ENCODE measurements at regions not wholly inside any gene's neighbourhood (a gene's known extent, or its start where the extent isn't known, plus 50 kb on each side); places are given as distances from the start of the nearest gene placed in this dataset.

GRCh38 chr21:36640174-36640720, 58.7 kb upstream of the SIM2 start:
- intact Hi-C loops (cut with micrococcal nuclease; ENCODE audit: unreplicated experiment) = no loop called here
- in situ Hi-C loops (cut with HindIII; ENCODE audit: extremely low pct_ligation_motif_present, low pct_unique_long_range_greater_than_20kb) = no loop called here
- Histone ChIP-seq H3K79me2 (ENCODE audit: insufficient read depth, low read length) (no peaks in the 10 kb centered on the region), H3K4me3 (replicated peaks in 1 of 3; ENCODE audit: insufficient read depth in 1 of 3, low read depth in 2 of 3, low read length in 3 of 3) (no peak overlapping the region), H3K4me1 (ENCODE audit: insufficient read depth, low read length) (no peaks in the 10 kb centered on the region), H3K4me2 (ENCODE audit: low read depth, low read length) (no peak overlapping the region), H3K9ac (ENCODE audit: insufficient read depth, low read depth, low read length) (no peak overlapping the region), H3K27me3 (ENCODE audit: control insufficient read depth in 1 of 2, insufficient read depth in 2 of 2, low read length in 2 of 2) (0 out of 5 replicates have a peak, but pooled peaks cover 0 to 8% of the 10 kb centered on the region in 2 experiments), H3K27ac (ENCODE audit: extremely low read length, insufficient read depth, low read length) (no peak overlapping the region), H4K20me1 (ENCODE audit: insufficient read depth, low read length) (no peaks in the 10 kb centered on the region), H2AFZ (ENCODE audit: low read length) (no peak overlapping the region), H3K36me3 (replicated peaks in 1 of 2; ENCODE audit: control insufficient read depth in 1 of 2, insufficient read depth in 2 of 2, low read length in 2 of 2) (no peaks in the 10 kb centered on the region), H3K9me3 (ENCODE audit: low read length) (no peaks in the 10 kb centered on the region)
- ATAC-seq (no peak), DNase-seq (ENCODE audit: low spot score) (no peak), FAIRE-seq (no peak)
- ChIA-PET CTCF (ENCODE audit: low intra/inter-chr PET ratio, low total read pairs) (no interaction called here), POLR2A (no interaction called here)
- TF ChIP-seq ZFP41 (CRISPR knock-in tag; IDR thresholded peaks at IDR 0.05; ENCODE audit: borderline replicate concordance) = no peak
- no peak for TF ChIP-seq IRX3 (CRISPR knock-in tag; IDR thresholded peaks at IDR 0.05; ENCODE audit: borderline replicate concordance, low read depth)
- TF ChIP-seq ZNF564 (CRISPR knock-in tag; IDR thresholded peaks at IDR 0.05) = no peak
- TF ChIP-seq MYNN (CRISPR knock-in tag; IDR thresholded peaks at IDR 0.05; ENCODE audit: low read depth) = no peak
- no peak for TF ChIP-seq ZNF678 (CRISPR knock-in tag; IDR thresholded peaks at IDR 0.05)
- no peak for TF ChIP-seq REL (CRISPR knock-in tag; conservative IDR thresholded peaks at IDR 0.05)
- no peak for TF ChIP-seq ZNF567 (CRISPR knock-in tag; IDR thresholded peaks at IDR 0.05; ENCODE audit: borderline replicate concordance)
- TF ChIP-seq POLR2AphosphoS5 (IDR thresholded peaks at IDR 0.05; ENCODE audit: low read depth, low read length) = no peak
- no peak for TF ChIP-seq SP2 (CRISPR knock-in tag; IDR thresholded peaks at IDR 0.05)
- no peak for TF ChIP-seq ZNF616 (CRISPR knock-in tag; IDR thresholded peaks at IDR 0.05; ENCODE audit: low read depth)
- TF ChIP-seq RBM22 (optimal IDR thresholded peaks at IDR 0.05; ENCODE audit: low read length) = no peak
- TF ChIP-seq ZNF720 (CRISPR knock-in tag; IDR thresholded peaks at IDR 0.05) = no peak
- TF ChIP-seq RCOR2 (CRISPR knock-in tag; IDR thresholded peaks at IDR 0.05) = no peak
- TF ChIP-seq, protein P1, sequence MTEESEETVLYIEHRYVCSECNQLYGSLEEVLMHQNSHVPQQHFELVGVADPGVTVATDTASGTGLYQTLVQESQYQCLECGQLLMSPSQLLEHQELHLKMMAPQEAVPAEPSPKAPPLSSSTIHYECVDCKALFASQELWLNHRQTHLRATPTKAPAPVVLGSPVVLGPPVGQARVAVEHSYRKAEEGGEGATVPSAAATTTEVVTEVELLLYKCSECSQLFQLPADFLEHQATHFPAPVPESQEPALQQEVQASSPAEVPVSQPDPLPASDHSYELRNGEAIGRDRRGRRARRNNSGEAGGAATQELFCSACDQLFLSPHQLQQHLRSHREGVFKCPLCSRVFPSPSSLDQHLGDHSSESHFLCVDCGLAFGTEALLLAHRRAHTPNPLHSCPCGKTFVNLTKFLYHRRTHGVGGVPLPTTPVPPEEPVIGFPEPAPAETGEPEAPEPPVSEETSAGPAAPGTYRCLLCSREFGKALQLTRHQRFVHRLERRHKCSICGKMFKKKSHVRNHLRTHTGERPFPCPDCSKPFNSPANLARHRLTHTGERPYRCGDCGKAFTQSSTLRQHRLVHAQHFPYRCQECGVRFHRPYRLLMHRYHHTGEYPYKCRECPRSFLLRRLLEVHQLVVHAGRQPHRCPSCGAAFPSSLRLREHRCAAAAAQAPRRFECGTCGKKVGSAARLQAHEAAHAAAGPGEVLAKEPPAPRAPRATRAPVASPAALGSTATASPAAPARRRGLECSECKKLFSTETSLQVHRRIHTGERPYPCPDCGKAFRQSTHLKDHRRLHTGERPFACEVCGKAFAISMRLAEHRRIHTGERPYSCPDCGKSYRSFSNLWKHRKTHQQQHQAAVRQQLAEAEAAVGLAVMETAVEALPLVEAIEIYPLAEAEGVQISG (CRISPR knock-in tag; IDR thresholded peaks at IDR 0.05) = no peak
- TF ChIP-seq GABPB1 (CRISPR knock-in tag; IDR thresholded peaks at IDR 0.05) = no peak
- no peak for TF ChIP-seq SIN3A (IDR thresholded peaks at IDR 0.05; ENCODE audit: borderline replicate concordance, low read depth, low read length)
- TF ChIP-seq NFRKB (IDR thresholded peaks at IDR 0.05) = no peak
- no peak for TF ChIP-seq ZNF510 (CRISPR knock-in tag; IDR thresholded peaks at IDR 0.05; ENCODE audit: low read depth)
- TF ChIP-seq ZNF841 (CRISPR knock-in tag; IDR thresholded peaks at IDR 0.05; ENCODE audit: borderline replicate concordance) = no peak
- BruUV-seq (replicated peaks) = no TSS peak
- WGBS (ENCODE audit: low lambda C conversion rate) = 18% methylated on average over 4 of the region's 4 CpGs

Data from HepG2 (cell line).